RCC 7860 (cell line): ENCODE measurements at regions not wholly inside any gene's neighbourhood (a gene's known extent, or its start where the extent isn't known, plus 50 kb on each side); places are given as distances from the start of the nearest gene placed in this dataset.

ENCODE experiments used
- DNase-seq: peaks from one replicate; pipeline ENCODE4 v3.0.0-alpha.2; 2015; ENCODE audit warnings: low spot score
- FAIRE-seq: peaks from 2 replicates; lab custom pipeline; 2012; peaks lifted over from hg19 to GRCh38; lab: Jason Lieb, UNC

GRCh38 chr5:31137676-31138075 lies 55.8 kb upstream of the CDH6 start:
- FAIRE-seq (no peak), DNase-seq (no peak)

- DNase-seq, result no peak
- FAIRE-seq, result no peak
Measured at GRCh38 chr5:31135542-31135941, 57.9 kb upstream of the CDH6 start.

GRCh38 chr5:31133488-31133887 lies 60.0 kb upstream of the CDH6 start:
- DNase-seq (no peak), FAIRE-seq (no peak)

- peak; percentile 83 for FAIRE-seq
Measured at GRCh38 chr5:31131381-31131891, 62.0 kb upstream of the CDH6 start.

GRCh38 chr5:31130676-31131075 lies 62.8 kb upstream of the CDH6 start:
- FAIRE-seq (no peak), DNase-seq (no peak)

More at GRCh38 chr5:31131381-31131891, 62.0 kb upstream of the CDH6 start:
- no peak for DNase-seq

DNA sequence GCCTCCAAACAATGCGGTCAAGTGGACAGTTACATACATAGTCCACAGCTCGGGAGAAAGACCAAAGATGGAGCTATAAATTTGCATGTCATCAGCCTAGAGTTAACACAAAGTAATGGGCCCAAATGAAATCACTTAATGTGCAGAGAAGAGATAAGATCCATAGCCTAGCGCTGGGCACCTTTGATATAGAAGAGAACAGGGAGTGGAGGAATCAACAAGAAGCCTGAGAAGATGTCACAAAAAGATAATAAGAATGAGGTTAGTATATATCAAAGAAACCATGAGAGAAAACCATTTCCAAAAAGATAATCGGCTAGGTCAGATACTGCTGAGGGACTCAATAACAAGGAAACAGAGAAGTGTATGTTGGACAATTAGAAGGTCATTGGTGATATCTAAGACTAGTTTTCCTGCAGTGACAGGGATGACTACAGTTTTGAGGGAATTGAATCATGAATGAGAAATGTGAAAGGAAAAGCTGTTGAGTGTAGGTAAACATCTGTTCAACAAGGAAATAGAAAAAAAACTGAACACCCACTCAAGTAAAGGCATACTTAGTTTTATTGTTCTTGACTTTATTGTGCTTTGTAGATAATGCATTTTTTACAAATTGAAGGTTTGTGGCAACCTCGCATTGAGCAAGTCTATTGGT lies 68.7 kb upstream of the CDH6 start:
- FAIRE-seq (peak; percentile 4), DNase-seq (no peak)

DNA sequence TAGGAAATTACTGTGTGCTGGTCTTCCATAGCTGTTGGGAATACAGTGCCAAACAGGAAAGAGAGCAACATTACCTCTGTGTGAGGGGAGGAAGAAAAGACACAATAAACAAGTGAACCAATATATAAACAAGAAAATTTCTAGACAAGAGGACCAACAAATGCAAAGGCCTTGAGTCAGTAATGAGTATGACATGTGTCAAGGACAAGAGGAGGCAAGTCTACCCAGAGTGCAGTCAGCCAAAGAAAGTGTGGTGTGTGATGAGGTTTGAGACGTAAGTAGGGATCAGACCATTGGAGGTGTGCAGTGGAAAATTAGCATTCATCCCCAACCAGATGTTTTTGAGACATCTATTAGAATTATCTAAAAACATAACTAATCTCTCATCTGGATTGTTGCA lies 69.5 kb upstream of the CDH6 start:
- DNase-seq (no peak), FAIRE-seq (peak; percentile 75)

DNA sequence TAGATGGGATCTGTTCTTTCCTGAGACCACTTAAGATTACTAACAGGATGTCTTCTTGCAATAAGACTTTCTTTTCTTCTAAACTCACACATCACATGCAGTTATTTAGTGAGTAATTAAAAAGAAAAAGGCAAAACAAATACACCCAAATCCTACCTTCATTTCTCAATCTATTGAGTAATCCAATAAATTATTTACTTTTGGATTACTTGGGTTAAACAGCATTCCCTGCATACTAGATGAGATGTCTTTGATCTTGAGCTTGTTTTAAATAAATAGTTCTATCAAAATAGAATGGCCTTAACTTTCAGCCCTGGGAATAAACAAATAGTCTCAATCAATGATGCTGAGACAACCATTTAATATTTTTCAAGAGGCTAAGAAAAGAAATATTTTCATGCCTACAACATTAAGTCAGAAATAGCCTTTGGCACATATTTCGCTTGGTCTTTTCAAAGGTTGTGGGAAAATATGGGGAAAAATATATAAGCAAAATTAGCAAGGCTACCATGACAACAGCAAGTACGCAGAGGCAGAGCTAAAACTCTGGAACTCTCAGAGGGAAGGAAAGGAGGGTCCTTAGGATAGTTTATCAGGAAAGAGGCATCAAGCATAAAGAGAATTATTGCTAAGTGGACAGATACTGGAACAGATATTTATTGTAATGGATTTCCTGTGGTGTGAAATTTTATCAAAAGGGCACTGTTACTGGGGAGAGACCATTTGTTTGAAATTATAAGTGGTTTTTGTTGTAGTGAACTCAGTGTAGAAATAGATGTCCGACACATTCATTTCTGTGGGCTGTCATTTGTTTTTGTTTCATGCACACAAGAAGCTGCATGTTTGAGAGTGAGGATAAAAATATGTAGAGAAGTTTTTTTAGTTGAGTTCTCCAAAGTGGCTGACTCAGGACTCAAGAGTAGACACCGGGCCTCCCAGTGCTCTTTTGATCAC lies 70.2 kb upstream of the CDH6 start:
- DNase-seq, result no peak
- peak; percentile 74 for FAIRE-seq

DNA sequence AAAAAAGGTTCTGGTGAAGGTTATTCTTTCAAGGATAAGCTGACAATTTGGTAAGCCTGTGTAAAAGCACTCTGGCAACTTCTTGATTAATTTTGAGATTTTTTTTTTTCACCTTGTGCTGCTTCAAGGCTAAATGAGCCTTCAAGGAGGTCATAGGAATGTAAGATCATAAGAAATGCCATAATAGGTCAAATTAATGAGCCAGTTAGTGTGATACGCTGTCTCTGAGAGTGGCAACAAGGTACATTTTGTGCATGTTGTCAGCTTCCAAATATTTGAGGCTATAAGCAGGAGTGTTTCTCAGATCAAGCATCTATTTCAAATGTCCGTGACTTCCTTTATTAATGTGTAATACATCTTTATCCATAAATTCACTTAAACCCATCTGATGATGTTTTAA lies 72.3 kb upstream of the CDH6 start:
- DNase-seq (no peak), FAIRE-seq (no peak)

DNA sequence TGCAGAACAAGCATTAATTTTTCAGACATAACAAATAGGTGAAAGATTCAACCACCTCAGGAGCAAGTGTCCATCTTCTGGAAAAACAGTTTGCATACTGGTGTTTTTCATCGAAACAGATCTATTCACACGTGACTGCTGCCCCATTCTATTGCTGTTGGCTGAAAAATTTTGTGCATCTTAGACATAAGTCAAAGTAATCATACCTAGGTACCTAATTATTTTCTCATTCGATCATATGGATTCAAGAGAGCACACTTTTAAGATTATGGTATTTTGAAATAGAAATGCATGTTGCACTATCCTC lies 72.9 kb upstream of the CDH6 start:
- FAIRE-seq, result no peak

DNA sequence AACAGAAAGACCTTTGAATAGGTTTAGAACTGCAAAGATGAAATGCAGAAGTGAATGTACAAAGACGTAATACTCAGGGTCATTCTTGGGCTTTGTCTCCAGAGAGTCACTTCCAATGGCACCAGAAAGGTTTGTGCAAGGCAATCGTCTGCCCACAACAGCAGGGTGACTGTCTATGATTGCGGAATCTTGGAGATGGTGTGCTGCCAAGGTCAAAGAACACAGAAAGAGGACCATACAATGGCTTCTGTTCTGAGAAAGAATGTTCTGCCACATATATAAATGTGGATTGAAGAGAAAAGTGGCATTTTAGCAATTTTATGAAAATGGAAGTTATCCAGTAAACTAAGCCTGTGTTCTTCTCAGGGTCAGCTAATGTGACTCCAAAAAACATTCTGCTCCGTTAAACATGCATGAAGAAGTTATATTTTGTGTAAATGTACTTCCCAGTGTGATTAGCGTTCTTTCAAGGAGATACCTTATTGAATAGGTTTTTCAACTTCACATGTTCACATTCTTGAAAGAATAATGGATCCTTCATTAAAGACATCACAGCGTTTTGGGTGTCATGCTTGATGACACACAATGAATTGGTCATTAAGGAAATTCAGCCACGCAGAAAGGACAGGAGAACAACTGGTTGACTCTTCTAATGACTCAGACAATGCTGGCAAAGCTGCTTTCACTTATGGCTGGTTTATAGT lies 73.4 kb upstream of the CDH6 start:
- peak; percentile 100 for FAIRE-seq

More for the DNA sequence above, 72.9 kb upstream of the CDH6 start:
- DNase-seq, result no peak

GRCh38 chr5:31116466-31117031 lies 76.9 kb upstream of the CDH6 start:
- FAIRE-seq, result no peak
- DNase-seq, result no peak

More for the DNA sequence above, 73.4 kb upstream of the CDH6 start:
- DNase-seq, result peak; percentile 96

GRCh38 chr5:31114817-31115216 lies 78.7 kb upstream of the CDH6 start:
- FAIRE-seq, result no peak
- no peak for DNase-seq

DNA sequence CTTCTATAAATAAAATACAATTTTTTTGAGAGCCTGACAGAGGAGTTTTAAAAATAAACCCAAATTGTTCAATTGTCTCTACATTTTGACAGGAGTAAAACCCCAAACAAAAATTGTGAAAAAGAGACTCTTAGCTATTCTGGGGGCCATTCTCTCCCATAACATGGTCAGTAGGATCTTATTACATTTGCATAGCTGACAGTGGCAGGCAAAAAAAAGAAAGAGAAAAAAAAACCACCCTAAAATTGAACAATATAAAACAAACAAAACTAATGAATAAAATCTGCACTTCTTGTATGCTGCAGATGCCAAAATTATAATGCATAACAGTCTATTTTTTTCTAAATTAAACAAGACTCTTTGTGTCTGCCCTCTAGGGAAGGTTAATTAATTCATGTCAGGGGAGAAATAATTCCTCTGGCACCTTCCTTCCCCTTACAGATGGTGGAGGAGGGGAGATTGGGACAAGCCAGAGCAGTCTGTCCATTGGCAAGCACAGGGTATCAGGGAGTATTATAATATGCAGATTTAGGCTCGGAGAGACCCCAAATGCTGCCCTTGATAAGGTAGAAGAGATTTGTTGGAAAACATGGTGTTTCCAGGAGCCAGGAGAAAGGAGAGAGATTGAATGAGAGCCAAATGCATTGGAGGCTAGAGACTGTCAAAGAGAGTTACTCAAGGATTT lies 79.7 kb upstream of the CDH6 start:
- DNase-seq (no peak), FAIRE-seq (no peak)

GRCh38 chr5:31113101-31113500 lies 80.4 kb upstream of the CDH6 start:
- DNase-seq, result peak; percentile 88
- peak; percentile 99 for FAIRE-seq

DNA sequence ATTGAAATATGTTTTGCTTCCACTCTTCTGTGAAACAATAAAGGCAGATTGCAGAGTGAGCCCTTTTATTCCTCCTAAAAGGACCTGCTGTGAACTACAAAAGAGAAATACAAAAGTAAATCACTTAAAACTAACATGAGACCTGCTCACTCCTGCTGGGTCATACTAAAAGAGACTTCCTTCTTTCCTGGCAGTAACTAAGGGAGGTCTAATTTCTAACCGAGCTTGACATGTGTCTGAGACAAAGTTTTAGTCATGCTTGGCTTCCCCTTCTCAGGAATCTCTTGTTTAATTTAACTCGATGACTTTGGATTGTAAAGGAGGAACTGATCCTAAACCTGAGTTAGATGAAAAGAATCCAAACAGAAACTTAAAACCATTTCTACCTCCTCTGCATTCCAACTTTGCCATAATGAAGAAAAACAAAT lies 86.4 kb upstream of the CDH6 start:
- FAIRE-seq, result peak; percentile 100

DNA sequence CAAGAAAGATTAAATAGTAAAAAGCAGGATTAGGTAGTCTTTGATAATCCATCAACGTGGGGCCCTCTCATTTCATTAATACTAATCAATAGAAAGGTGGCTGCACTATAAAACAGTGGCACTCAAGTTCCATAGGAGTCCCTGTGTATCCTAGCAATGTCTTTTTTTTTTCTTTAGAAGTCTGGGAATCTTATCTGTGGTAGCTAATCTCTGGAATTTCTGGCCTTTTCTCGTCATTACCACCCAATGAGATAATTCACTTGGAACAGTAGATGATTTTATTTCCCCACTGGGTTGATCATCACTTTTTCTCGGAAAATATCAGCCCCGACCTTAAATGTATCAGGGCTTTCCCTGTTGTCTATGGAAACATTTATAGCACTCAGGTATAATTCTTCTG lies 86.8 kb upstream of the CDH6 start:
- FAIRE-seq (no peak), DNase-seq (peak; percentile 88)

More for the DNA sequence above, 86.4 kb upstream of the CDH6 start:
- DNase-seq, result peak; percentile 94

- no peak for FAIRE-seq
- peak; percentile 70 for DNase-seq
Measured at GRCh38 chr5:31106278-31106677, 87.2 kb upstream of the CDH6 start.

DNA sequence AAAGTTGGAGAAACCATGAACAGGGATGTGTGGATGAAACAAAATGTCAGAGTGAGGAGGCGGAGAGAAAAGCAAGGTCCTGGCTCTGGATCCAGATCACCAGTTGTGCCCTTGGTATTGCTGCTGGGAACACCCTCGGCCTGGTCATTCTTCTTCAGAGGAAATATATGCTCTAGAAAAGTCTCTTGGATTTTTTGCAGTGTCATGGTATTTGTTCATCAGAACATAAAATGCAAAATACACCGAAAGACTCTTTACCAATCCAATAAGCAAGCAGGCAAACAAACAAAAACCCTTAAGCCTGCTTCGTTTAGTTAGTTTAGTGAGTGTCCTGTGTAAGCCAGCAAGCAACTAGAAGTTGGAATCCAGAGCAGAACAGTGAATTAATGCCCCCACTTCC lies 88.7 kb upstream of the CDH6 start:
- no peak for DNase-seq
- no peak for FAIRE-seq

DNA sequence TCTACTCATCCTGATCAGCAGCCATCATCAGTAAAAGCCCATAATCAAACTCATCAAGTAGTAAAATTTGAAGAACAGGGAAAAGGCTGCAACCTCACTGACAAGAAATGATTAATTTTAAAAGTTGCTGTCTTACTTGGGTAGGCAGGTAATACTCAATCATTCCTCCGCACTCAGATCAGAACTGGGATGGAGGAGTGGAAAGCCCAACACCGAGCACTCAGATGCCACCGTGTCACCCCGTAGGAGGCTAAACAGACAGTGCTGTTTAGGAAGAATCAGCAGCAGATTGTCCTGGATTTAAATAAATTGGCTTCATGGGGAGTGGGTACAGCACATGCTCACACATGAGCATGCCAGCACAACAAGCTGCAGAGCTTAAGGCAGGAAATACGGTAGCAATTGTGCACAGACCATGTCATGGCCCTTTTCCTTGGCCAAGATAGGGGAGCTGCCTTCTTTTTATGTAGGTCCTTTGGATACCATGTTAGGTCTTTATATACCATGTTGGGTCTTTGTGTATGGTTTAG lies 92.6 kb upstream of the CDH6 start:
- DNase-seq, result no peak
- no peak for FAIRE-seq
